B cell (primary cell): ENCODE measurements at regions not wholly inside any gene's neighbourhood (a gene's known extent, or its start where the extent isn't known, plus 50 kb on each side); places are given as distances from the start of the nearest gene placed in this dataset.

Source experiments
- ATAC-seq: fragments of 200-7000 bp; cut with Tn5 transposase; one replicate; pipeline ENCODE4 v1.10.0; 2021; ENCODE audit warnings: low read depth, mild to moderate bottlenecking, moderate number of reproducible peaks, moderate library complexity
- CTCF ChIA-PET: fragments of 350-600 bp; sonication (Branson Sonifier 250); formaldehyde crosslinking; loops from one replicate; lab custom pipeline; 2021; ENCODE audit warnings: antibody characterized with exemption, inconsistent platforms; lab: Charles Lee
- POLR2A ChIA-PET: fragments of 350-600 bp; sonication (Branson Sonifier 250); formaldehyde crosslinking; loops from one replicate; lab custom pipeline; 2021; ENCODE audit warnings: antibody characterized with exemption; lab: Charles Lee
- DNase-seq: peaks from one replicate; pipeline ENCODE4 v3.0.0; 2013
- H2AFZ ChIP-seq: 2 replicates; pipeline ENCODE4 v1.6.1; 2012; ENCODE audit warnings: mild to moderate bottlenecking, low read depth, low read length; ENCODE audit not compliant: insufficient read depth, poor library complexity, severe bottlenecking
- H3K27ac ChIP-seq, 2 donors: 1 replicate in 1 of 2; 2 replicates in 1 of 2; pipeline ENCODE4 v1.5.1; 2012 to 2013; ENCODE audit warnings: low read length in 2 of 2, mild to moderate bottlenecking in 2 of 2, moderate library complexity in 1 of 2
- H3K27me3 ChIP-seq, 4 experiments: fragments of 200-600 bp in 1 of 4; sonication (generic) in 1 of 4; replicated peaks in 1 of 4; 1 replicate in 2 of 4; 2 replicates in 2 of 4; pipeline versions ENCODE4 v1.6.1 to v1.7.0; 2013 to 2016; ENCODE audit warnings: low read length in 3 of 4, mild to moderate bottlenecking in 2 of 4, mixed read lengths in 1 of 4, moderate library complexity in 1 of 4; ENCODE audit not compliant: insufficient read depth in 4 of 4, control insufficient read depth in 3 of 4; ENCODE audit errors: control extremely low read depth in 1 of 4
- H3K36me3 ChIP-seq, 2 experiments: replicated peaks in 1 of 2; 1 replicate in 1 of 2; 2 replicates in 1 of 2; pipeline versions ENCODE4 v1.6.1 to v1.7.1; 2013; ENCODE audit warnings: low read length in 1 of 2; ENCODE audit not compliant: insufficient read depth in 2 of 2, control insufficient read depth in 1 of 2; ENCODE audit errors: control extremely low read depth in 1 of 2, extremely low read depth in 1 of 2
- H3K4me1 ChIP-seq, 2 donors: fragments of 200-600 bp in 1 of 2; sonication (generic) in 1 of 2; 1 replicate in 1 of 2; 2 replicates in 1 of 2; pipeline versions ENCODE4 v1.5.1 to v1.6.1; 2013 to 2017; ENCODE audit warnings: low read length in 2 of 2; ENCODE audit not compliant: control insufficient read depth in 2 of 2, insufficient read depth in 2 of 2
- H3K4me2 ChIP-seq: replicated peaks from 2 replicates; pipeline ENCODE3; 2012; ENCODE audit warnings: mild to moderate bottlenecking, low read depth, low read length; ENCODE audit not compliant: poor library complexity, severe bottlenecking
- H3K4me3 ChIP-seq, 5 experiments: fragments of 200-600 bp in 1 of 5; sonication (generic) in 1 of 5; 1 replicate in 3 of 5; 2 replicates in 2 of 5; pipeline versions ENCODE4 v1.5.1 to v1.7.0; 2011 to 2016; ENCODE audit warnings: low read length in 4 of 5, mild to moderate bottlenecking in 4 of 5, low read depth in 2 of 5, control low read depth in 1 of 5, moderate library complexity in 1 of 5; ENCODE audit not compliant: insufficient read depth in 1 of 5; ENCODE audit errors: control extremely low read depth in 1 of 5, extremely low read depth in 1 of 5
- H3K79me2 ChIP-seq: fragments of 200-600 bp; sonication (generic); one replicate; pipeline ENCODE4 v1.6.0; 2016; ENCODE audit warnings: low read length; ENCODE audit not compliant: control insufficient read depth, insufficient read depth
- H3K9ac ChIP-seq: fragments of 200-600 bp; sonication (generic); 2 replicates; pipeline ENCODE4 v1.6.1; 2017; ENCODE audit warnings: mild to moderate bottlenecking, low read length, moderate library complexity
- H3K9me3 ChIP-seq, 3 donors: one replicate each; pipeline versions ENCODE4 v1.6.1 to v1.7.1; 2013; ENCODE audit warnings: low read length in 2 of 3; ENCODE audit not compliant: control insufficient read depth in 2 of 3, insufficient read depth in 1 of 3; ENCODE audit errors: control extremely low read depth in 1 of 3
- H4K20me1 ChIP-seq: 2 replicates; pipeline ENCODE4 v1.6.0; 2012; ENCODE audit warnings: mild to moderate bottlenecking, low read length; ENCODE audit not compliant: insufficient read depth, control insufficient read depth, poor library complexity, severe bottlenecking
- H3K27ac Mint-ChIP-seq: one replicate; pipeline ENCODE4 v1.8.0; 2021; ENCODE audit warnings: mixed read lengths
- H3K27me3 Mint-ChIP-seq: one replicate; pipeline ENCODE4 v1.8.0; 2021; ENCODE audit warnings: mixed read lengths
- H3K4me1 Mint-ChIP-seq: one replicate; pipeline ENCODE4 v1.8.0; 2021; ENCODE audit warnings: mixed read lengths
- H3K4me3 Mint-ChIP-seq: one replicate; pipeline ENCODE4 v1.8.0; 2021; ENCODE audit warnings: mixed read lengths
- H3K9me3 Mint-ChIP-seq: one replicate; pipeline ENCODE4 v1.8.0; 2022; ENCODE audit warnings: mixed read lengths; ENCODE audit not compliant: insufficient read depth
- EZH2 ChIP-seq: IDR thresholded peaks from 2 replicates; pipeline ENCODE4 v1.6.1; 2012; ENCODE audit warnings: borderline replicate concordance, low read depth, mild to moderate bottlenecking, moderate library complexity, low read length; ENCODE audit not compliant: insufficient read depth, poor library complexity, severe bottlenecking
- WGBS: methylation state at CpG from one replicate; pipeline ENCODE4 v1.1.5; 2013; ENCODE audit warnings: missing lambda C conversion rate; ENCODE audit not compliant: insufficient coverage; 5-methylcytosine and 5-hydroxymethylcytosine counted together
- intact Hi-C: fragments of 100-400 bp; cut with micrococcal nuclease; formaldehyde crosslinking; loops from one replicate; pipeline ENCODE4 v1.10.0; 2022
- TF ChIP-seq, protein P1 (sequence below): fragments of 200-600 bp; IDR thresholded peaks from one replicate; pipeline ENCODE4 v1.8.0; 2022; ENCODE audit warnings: antibody characterized with exemption, mild to moderate bottlenecking

DNA sequence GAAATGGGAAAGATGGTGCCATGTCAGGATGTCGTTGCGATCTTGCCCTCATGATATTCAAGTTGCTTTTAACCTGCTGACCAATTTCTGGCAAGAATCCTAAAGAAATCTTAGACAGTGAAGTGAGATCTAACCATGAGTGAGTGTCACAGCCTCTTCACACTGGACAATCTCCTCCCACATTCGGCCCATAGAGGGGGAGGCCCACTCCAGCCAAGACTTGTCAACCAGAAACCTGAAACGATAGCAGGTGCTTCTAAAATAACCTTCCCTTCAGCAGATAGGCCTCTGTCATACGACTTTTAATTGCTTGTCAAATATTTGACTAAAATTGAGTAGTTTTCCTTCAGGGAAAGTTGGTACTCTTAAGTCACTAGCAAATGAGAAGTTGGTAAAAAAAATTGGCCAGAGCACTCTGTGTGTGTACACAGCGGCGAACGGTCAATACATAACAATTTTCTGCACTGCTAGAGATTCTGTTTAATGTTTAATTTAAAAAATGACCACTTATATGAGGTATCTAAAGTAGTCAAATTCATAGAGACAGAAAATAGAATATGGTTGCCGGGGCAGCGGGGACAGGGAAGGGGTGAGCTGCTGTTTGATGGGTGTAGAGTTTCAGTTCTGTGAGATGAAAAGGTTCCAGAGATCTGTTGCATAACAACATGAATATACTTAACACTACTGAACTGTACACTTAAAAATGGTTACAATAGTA, 110.2 kb downstream of the VAPA start:
- Histone ChIP-seq H3K4me3 (no peak overlapping the region), H3K4me1 (no peaks in the 10 kb centered on the region), H3K27ac (no peak overlapping the region), H3K79me2 (no peaks in the 10 kb centered on the region), H4K20me1 (no peaks in the 10 kb centered on the region), H3K36me3 (no peaks in the 10 kb centered on the region), H3K9ac (no peak overlapping the region), H3K9me3 (no peaks in the 10 kb centered on the region), H3K4me2 (no peak overlapping the region), H2AFZ (no peak overlapping the region), H3K27me3 (no peaks in the 10 kb centered on the region)
- POLR2A ChIA-PET: no interaction called here
- CTCF ChIA-PET: no interaction called here
- DNase-seq (no peak), ATAC-seq (no peak)
- intact Hi-C loops: no loop called here
- no peak overlapping the region for H3K4me3 Mint-ChIP-seq
- H3K27ac Mint-ChIP-seq: no peak overlapping the region
- no peaks in the 10 kb centered on the region for H3K9me3 Mint-ChIP-seq
- no peaks in the 10 kb centered on the region for H3K4me1 Mint-ChIP-seq
- WGBS: 100% methylated on average over 2 of the region's 10 CpGs
- H3K27me3 Mint-ChIP-seq: no peaks in the 10 kb centered on the region
- TF ChIP-seq, protein P1, sequence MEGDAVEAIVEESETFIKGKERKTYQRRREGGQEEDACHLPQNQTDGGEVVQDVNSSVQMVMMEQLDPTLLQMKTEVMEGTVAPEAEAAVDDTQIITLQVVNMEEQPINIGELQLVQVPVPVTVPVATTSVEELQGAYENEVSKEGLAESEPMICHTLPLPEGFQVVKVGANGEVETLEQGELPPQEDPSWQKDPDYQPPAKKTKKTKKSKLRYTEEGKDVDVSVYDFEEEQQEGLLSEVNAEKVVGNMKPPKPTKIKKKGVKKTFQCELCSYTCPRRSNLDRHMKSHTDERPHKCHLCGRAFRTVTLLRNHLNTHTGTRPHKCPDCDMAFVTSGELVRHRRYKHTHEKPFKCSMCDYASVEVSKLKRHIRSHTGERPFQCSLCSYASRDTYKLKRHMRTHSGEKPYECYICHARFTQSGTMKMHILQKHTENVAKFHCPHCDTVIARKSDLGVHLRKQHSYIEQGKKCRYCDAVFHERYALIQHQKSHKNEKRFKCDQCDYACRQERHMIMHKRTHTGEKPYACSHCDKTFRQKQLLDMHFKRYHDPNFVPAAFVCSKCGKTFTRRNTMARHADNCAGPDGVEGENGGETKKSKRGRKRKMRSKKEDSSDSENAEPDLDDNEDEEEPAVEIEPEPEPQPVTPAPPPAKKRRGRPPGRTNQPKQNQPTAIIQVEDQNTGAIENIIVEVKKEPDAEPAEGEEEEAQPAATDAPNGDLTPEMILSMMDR: no peak
- no peak for TF ChIP-seq EZH2
